ENCODE measurements at regions not wholly inside any gene's neighbourhood (a gene's known extent, or its start where the extent isn't known, plus 50 kb on each side); places are given as distances from the start of the nearest gene placed in this dataset.

DNA sequence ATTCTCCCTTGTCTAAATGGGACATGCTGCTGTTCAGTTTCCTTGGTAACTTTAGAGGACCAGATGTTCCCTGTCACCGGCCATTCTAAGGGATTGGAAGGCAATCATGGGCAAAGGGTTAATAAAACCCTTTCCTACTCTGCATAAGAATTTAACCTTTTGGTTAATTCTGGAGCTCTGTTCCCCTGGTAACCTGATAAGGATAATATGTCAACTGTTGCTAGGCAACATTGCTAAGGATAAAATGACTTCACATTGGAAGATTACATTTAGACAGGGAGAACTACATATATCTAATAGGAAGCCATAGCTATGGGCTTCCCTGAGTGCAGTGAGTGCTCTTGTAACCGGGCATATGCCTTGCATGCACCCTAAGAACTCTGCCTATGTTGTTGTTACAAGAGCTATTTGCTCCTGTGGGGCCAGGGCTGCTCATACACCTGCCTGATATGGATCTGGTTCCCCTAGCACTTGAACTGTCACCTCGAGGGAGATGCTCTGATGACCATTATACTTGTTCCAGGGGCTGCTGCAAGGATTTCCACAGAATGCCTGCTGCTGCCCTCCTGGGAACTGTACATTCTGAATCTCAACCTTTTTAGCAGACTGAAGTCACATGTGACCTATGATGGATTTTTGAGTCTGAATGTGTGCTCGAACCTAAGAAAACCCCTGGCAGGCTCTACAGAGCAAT, 326.3 kb upstream of the PDZRN3 start:
- no peak for TF ChIP-seq ATF1 (CRISPR knock-in tag; IDR thresholded peaks at IDR 0.05)
- TF ChIP-seq TEAD1 (CRISPR knock-in tag; IDR thresholded peaks at IDR 0.05), result no peak
- TF ChIP-seq, protein P1, sequence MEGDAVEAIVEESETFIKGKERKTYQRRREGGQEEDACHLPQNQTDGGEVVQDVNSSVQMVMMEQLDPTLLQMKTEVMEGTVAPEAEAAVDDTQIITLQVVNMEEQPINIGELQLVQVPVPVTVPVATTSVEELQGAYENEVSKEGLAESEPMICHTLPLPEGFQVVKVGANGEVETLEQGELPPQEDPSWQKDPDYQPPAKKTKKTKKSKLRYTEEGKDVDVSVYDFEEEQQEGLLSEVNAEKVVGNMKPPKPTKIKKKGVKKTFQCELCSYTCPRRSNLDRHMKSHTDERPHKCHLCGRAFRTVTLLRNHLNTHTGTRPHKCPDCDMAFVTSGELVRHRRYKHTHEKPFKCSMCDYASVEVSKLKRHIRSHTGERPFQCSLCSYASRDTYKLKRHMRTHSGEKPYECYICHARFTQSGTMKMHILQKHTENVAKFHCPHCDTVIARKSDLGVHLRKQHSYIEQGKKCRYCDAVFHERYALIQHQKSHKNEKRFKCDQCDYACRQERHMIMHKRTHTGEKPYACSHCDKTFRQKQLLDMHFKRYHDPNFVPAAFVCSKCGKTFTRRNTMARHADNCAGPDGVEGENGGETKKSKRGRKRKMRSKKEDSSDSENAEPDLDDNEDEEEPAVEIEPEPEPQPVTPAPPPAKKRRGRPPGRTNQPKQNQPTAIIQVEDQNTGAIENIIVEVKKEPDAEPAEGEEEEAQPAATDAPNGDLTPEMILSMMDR (IDR thresholded peaks at IDR 0.05), result no peak
- no peak for TF ChIP-seq NR2C2 (CRISPR knock-in tag; IDR thresholded peaks at IDR 0.05)
- TF ChIP-seq, protein P2, sequence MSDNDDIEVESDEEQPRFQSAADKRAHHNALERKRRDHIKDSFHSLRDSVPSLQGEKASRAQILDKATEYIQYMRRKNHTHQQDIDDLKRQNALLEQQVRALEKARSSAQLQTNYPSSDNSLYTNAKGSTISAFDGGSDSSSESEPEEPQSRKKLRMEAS (CRISPR knock-in tag; IDR thresholded peaks at IDR 0.05), result no peak
- TF ChIP-seq, protein P3, sequence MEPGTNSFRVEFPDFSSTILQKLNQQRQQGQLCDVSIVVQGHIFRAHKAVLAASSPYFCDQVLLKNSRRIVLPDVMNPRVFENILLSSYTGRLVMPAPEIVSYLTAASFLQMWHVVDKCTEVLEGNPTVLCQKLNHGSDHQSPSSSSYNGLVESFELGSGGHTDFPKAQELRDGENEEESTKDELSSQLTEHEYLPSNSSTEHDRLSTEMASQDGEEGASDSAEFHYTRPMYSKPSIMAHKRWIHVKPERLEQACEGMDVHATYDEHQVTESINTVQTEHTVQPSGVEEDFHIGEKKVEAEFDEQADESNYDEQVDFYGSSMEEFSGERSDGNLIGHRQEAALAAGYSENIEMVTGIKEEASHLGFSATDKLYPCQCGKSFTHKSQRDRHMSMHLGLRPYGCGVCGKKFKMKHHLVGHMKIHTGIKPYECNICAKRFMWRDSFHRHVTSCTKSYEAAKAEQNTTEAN (CRISPR knock-in tag; IDR thresholded peaks at IDR 0.05), result no peak
- TF ChIP-seq, protein P4, sequence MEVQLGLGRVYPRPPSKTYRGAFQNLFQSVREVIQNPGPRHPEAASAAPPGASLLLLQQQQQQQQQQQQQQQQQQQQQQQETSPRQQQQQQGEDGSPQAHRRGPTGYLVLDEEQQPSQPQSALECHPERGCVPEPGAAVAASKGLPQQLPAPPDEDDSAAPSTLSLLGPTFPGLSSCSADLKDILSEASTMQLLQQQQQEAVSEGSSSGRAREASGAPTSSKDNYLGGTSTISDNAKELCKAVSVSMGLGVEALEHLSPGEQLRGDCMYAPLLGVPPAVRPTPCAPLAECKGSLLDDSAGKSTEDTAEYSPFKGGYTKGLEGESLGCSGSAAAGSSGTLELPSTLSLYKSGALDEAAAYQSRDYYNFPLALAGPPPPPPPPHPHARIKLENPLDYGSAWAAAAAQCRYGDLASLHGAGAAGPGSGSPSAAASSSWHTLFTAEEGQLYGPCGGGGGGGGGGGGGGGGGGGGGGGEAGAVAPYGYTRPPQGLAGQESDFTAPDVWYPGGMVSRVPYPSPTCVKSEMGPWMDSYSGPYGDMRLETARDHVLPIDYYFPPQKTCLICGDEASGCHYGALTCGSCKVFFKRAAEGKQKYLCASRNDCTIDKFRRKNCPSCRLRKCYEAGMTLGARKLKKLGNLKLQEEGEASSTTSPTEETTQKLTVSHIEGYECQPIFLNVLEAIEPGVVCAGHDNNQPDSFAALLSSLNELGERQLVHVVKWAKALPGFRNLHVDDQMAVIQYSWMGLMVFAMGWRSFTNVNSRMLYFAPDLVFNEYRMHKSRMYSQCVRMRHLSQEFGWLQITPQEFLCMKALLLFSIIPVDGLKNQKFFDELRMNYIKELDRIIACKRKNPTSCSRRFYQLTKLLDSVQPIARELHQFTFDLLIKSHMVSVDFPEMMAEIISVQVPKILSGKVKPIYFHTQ (CRISPR knock-in tag; IDR thresholded peaks at IDR 0.05), result no peak
- no peak for TF ChIP-seq JUN (CRISPR knock-in tag; IDR thresholded peaks at IDR 0.05)
- TF ChIP-seq ESRRA (CRISPR knock-in tag; IDR thresholded peaks at IDR 0.05; ENCODE audit: borderline replicate concordance), result no peak
- TF ChIP-seq, protein P5, sequence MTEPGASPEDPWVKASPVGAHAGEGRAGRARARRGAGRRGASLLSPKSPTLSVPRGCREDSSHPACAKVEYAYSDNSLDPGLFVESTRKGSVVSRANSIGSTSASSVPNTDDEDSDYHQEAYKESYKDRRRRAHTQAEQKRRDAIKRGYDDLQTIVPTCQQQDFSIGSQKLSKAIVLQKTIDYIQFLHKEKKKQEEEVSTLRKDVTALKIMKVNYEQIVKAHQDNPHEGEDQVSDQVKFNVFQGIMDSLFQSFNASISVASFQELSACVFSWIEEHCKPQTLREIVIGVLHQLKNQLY (CRISPR knock-in tag; IDR thresholded peaks at IDR 0.05), result no peak
- TF ChIP-seq IRF2 (CRISPR knock-in tag; IDR thresholded peaks at IDR 0.05; ENCODE audit: borderline replicate concordance, low read depth), result no peak
- TF ChIP-seq, protein P6, sequence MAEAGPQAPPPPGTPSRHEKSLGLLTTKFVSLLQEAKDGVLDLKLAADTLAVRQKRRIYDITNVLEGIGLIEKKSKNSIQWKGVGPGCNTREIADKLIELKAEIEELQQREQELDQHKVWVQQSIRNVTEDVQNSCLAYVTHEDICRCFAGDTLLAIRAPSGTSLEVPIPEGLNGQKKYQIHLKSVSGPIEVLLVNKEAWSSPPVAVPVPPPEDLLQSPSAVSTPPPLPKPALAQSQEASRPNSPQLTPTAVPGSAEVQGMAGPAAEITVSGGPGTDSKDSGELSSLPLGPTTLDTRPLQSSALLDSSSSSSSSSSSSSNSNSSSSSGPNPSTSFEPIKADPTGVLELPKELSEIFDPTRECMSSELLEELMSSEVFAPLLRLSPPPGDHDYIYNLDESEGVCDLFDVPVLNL (CRISPR knock-in tag; IDR thresholded peaks at IDR 0.05; ENCODE audit: borderline replicate concordance, low read depth), result no peak
- no peak for TF ChIP-seq ZNF396 (CRISPR knock-in tag; IDR thresholded peaks at IDR 0.05; ENCODE audit: borderline replicate concordance)
- no peak for TF ChIP-seq TCF7 (CRISPR knock-in tag; IDR thresholded peaks at IDR 0.05; ENCODE audit: low read depth)
